Transverse colon (tissue), 3 donors: ENCODE measurements at regions not wholly inside any gene's neighbourhood (a gene's known extent, or its start where the extent isn't known, plus 50 kb on each side); places are given as distances from the start of the nearest gene placed in this dataset.

Experiments used
- CTCF ChIP-seq, 5 experiments: fragments of 200-600 bp in 3 of 5; fragments of 450-650 bp in 2 of 5; sonication (generic) in 3 of 5; IDR thresholded peaks; 1 replicate in 2 of 5; 2 replicates in 3 of 5; pipeline ENCODE4 v1.5.1; 2016 to 2017; ENCODE audit warnings: antibody characterized with exemption in 5 of 5, inconsistent platforms in 3 of 5, mild to moderate bottlenecking in 2 of 5, moderate library complexity in 1 of 5
- POLR2A ChIP-seq: fragments of 450-650 bp; IDR thresholded peaks from one replicate; pipeline ENCODE4 v1.6.1; 2016; ENCODE audit warnings: antibody characterized with exemption, mild to moderate bottlenecking, moderate library complexity

- TF ChIP-seq CTCF (IDR thresholded peaks at IDR 0.05), result no peak
- TF ChIP-seq POLR2A, result peak; percentile 82
Observed at GRCh38 chr21:41579692-41580091, 71.7 kb upstream of the TMPRSS2 start.
